Prostate gland (tissue), 2 donors: ENCODE measurements at regions not wholly inside any gene's neighbourhood (a gene's known extent, or its start where the extent isn't known, plus 50 kb on each side); places are given as distances from the start of the nearest gene placed in this dataset.

Experiments
- CTCF ChIP-seq, 4 experiments: fragments of 200-600 bp in 2 of 4; fragments of 450-650 bp in 2 of 4; sonication (generic) in 2 of 4; IDR thresholded peaks; 1 replicate in 3 of 4; 2 replicates in 1 of 4; pipeline ENCODE4 v1.5.1; 2016 to 2019; ENCODE audit warnings: antibody characterized with exemption in 4 of 4, mild to moderate bottlenecking in 2 of 4, moderate library complexity in 2 of 4
- POLR2A ChIP-seq: fragments of 450-650 bp; IDR thresholded peaks from one replicate; pipeline ENCODE4 v1.6.1; 2016; ENCODE audit warnings: antibody characterized with exemption, mild to moderate bottlenecking
- POLR2AphosphoS5 ChIP-seq: sonication (generic); formaldehyde crosslinking; IDR thresholded peaks from one replicate; pipeline ENCODE4 v1.6.1; 2017; ENCODE audit warnings: antibody characterized with exemption

- no peak for TF ChIP-seq CTCF (IDR thresholded peaks at IDR 0.05)
- no peak for TF ChIP-seq POLR2A
- TF ChIP-seq POLR2AphosphoS5: no peak
Observed at GRCh38 chr3:178186666-178187065, 349.6 kb upstream of the KCNMB2 start.
